Trophoblast cell (in vitro differentiated cells and primary cell): ENCODE measurements at regions not wholly inside any gene's neighbourhood (a gene's known extent, or its start where the extent isn't known, plus 50 kb on each side); places are given as distances from the start of the nearest gene placed in this dataset.

ENCODE experiments used
- DNase-seq, 2 donors: peaks; one replicate each; pipeline ENCODE4 v3.0.0-alpha.2; 2016
- H2AFZ ChIP-seq: 2 replicates; pipeline ENCODE4 v1.6.1; 2013; ENCODE audit warnings: low read length, moderate library complexity, mild to moderate bottlenecking; ENCODE audit not compliant: insufficient read depth, poor library complexity
- H2AK5ac ChIP-seq: 2 replicates; pipeline ENCODE4 v1.6.1; 2013; ENCODE audit warnings: mild to moderate bottlenecking, low read length
- H2BK120ac ChIP-seq: 2 replicates; pipeline ENCODE4 v1.6.1; 2013; ENCODE audit warnings: low read length, mild to moderate bottlenecking, moderate library complexity; ENCODE audit not compliant: insufficient read depth, poor library complexity
- H2BK12ac ChIP-seq: 2 replicates; pipeline ENCODE4 v1.6.1; 2013; ENCODE audit warnings: mild to moderate bottlenecking, low read length, moderate library complexity
- H2BK5ac ChIP-seq: 2 replicates; pipeline ENCODE4 v1.6.1; 2013; ENCODE audit warnings: low read length, low read depth, moderate library complexity, mild to moderate bottlenecking; ENCODE audit not compliant: poor library complexity
- H3K14ac ChIP-seq: 2 replicates; pipeline ENCODE4 v1.6.1; 2013; ENCODE audit warnings: mild to moderate bottlenecking, low read length
- H3K18ac ChIP-seq: 2 replicates; pipeline ENCODE4 v1.6.1; 2013; ENCODE audit warnings: mild to moderate bottlenecking, low read length
- H3K23ac ChIP-seq: 2 replicates; pipeline ENCODE4 v1.6.1; 2013; ENCODE audit warnings: low read length
- H3K27ac ChIP-seq: 2 replicates; pipeline ENCODE4 v1.5.1; 2013; ENCODE audit warnings: low read depth, mild to moderate bottlenecking, inconsistent platforms, low read length, moderate library complexity
- H3K27me3 ChIP-seq: 2 replicates; pipeline ENCODE4 v1.6.1; 2013; ENCODE audit warnings: inconsistent platforms, mild to moderate bottlenecking, low read length, moderate library complexity; ENCODE audit not compliant: insufficient read depth
- H3K36me3 ChIP-seq, 2 experiments: 1 replicate in 1 of 2; 2 replicates in 1 of 2; pipeline ENCODE4 v1.6.1; 2013; ENCODE audit warnings: low read length in 2 of 2, mild to moderate bottlenecking in 2 of 2, moderate library complexity in 1 of 2; ENCODE audit not compliant: insufficient read depth in 2 of 2, control insufficient read depth in 1 of 2
- H3K4ac ChIP-seq: 2 replicates; pipeline ENCODE4 v1.6.1; 2013; ENCODE audit warnings: low read depth, mild to moderate bottlenecking, low read length, moderate library complexity
- H3K4me1 ChIP-seq, 2 experiments: 1 replicate in 1 of 2; 2 replicates in 1 of 2; pipeline ENCODE4 v1.6.1; 2013; ENCODE audit warnings: low read length in 2 of 2, mild to moderate bottlenecking in 2 of 2, moderate library complexity in 1 of 2; ENCODE audit not compliant: insufficient read depth in 2 of 2, control insufficient read depth in 1 of 2
- H3K4me2 ChIP-seq: 2 replicates; pipeline ENCODE4 v1.6.1; 2013; ENCODE audit warnings: inconsistent platforms, mild to moderate bottlenecking, low read length, moderate library complexity
- H3K4me3 ChIP-seq: 2 replicates; pipeline ENCODE4 v1.5.1; 2013; ENCODE audit warnings: mild to moderate bottlenecking, low read depth, low read length, inconsistent platforms
- H3K79me1 ChIP-seq: one replicate; pipeline ENCODE4 v1.6.1; 2013; ENCODE audit warnings: low read length
- H3K79me2 ChIP-seq: 2 replicates; pipeline ENCODE4 v1.6.1; 2013; ENCODE audit warnings: low read length, mild to moderate bottlenecking; ENCODE audit not compliant: control insufficient read depth, insufficient read depth, poor library complexity
- H3K9ac ChIP-seq: 2 replicates; pipeline ENCODE4 v1.6.1; 2013; ENCODE audit warnings: mild to moderate bottlenecking, low read length
- H3K9me3 ChIP-seq: 2 replicates; pipeline ENCODE4 v1.6.1; 2013; ENCODE audit warnings: low read depth, mild to moderate bottlenecking, control low read depth, inconsistent platforms, low read length; ENCODE audit not compliant: insufficient read depth
- H4K12ac ChIP-seq: 2 replicates; pipeline ENCODE4 v1.6.1; 2013; ENCODE audit warnings: low read depth, mild to moderate bottlenecking, low read length, moderate library complexity
- H4K8ac ChIP-seq: 2 replicates; pipeline ENCODE4 v1.6.1; 2013; ENCODE audit warnings: low read depth, mild to moderate bottlenecking, low read length, moderate library complexity
- H4K91ac ChIP-seq: one replicate; pipeline ENCODE4 v1.6.1; 2013; ENCODE audit warnings: low read depth, mild to moderate bottlenecking, low read length, moderate library complexity
- WGBS: extraction: QIAGEN DNeasy Blood & Tissue Kit; methylation state at CpG from one replicate; pipeline ENCODE4 v1.1.7; 2013; ENCODE audit warnings: missing lambda C conversion rate; ENCODE audit not compliant: insufficient read length, insufficient coverage; ENCODE audit errors: extremely low coverage; 5-methylcytosine and 5-hydroxymethylcytosine counted together

GRCh38 chr14:87623616-87624015 lies 369.4 kb downstream of the GALC start:
- H3K18ac ChIP-seq: no peak overlapping the region
- H3K14ac ChIP-seq: no peak overlapping the region
- no peaks in the 10 kb centered on the region for H3K4me1 ChIP-seq
- H3K9me3 ChIP-seq: peaks cover 3% of the 10 kb centered on the region
- no peak overlapping the region for H3K27ac ChIP-seq
- H2BK12ac ChIP-seq: no peak overlapping the region
- DNase-seq: no peak
- H3K36me3 ChIP-seq: no peaks in the 10 kb centered on the region
- H3K9ac ChIP-seq: no peak overlapping the region
- no peak overlapping the region for H4K8ac ChIP-seq
- no peak overlapping the region for H2BK120ac ChIP-seq
- H2AFZ ChIP-seq: no peak overlapping the region
- H3K4me3 ChIP-seq: no peak overlapping the region
- H3K23ac ChIP-seq: no peak overlapping the region
- no peak overlapping the region for H4K91ac ChIP-seq
- H4K12ac ChIP-seq: no peak overlapping the region
- no peaks in the 10 kb centered on the region for H3K27me3 ChIP-seq
- no peak overlapping the region for H3K4ac ChIP-seq
- no peak overlapping the region for H3K4me2 ChIP-seq
- WGBS: no CpG with 5 or more reads among the region's 1 CpG
- no peak overlapping the region for H2BK5ac ChIP-seq
- H3K79me1 ChIP-seq: no peaks in the 10 kb centered on the region
- no peak overlapping the region for H2AK5ac ChIP-seq
- H3K79me2 ChIP-seq: no peaks in the 10 kb centered on the region

- Histone ChIP-seq H3K14ac (no peak overlapping the region), H2AK5ac (no peak overlapping the region), H3K4me2 (no peak overlapping the region), H4K8ac (no peak overlapping the region), H3K27me3 (no peaks in the 10 kb centered on the region), H3K36me3 (no peaks in the 10 kb centered on the region), H3K27ac (no peak overlapping the region), H3K23ac (no peak overlapping the region), H3K4me1 (no peaks in the 10 kb centered on the region), H2AFZ (no peak overlapping the region), H2BK5ac (no peak overlapping the region), H3K4ac (no peak overlapping the region), H3K79me2 (no peaks in the 10 kb centered on the region), H3K79me1 (no peaks in the 10 kb centered on the region), H3K9me3 (peaks cover 3% of the 10 kb centered on the region), H3K4me3 (no peak overlapping the region), H3K9ac (no peak overlapping the region), H2BK12ac (no peak overlapping the region), H4K12ac (no peak overlapping the region), H3K18ac (no peak overlapping the region), H4K91ac (no peak overlapping the region), H2BK120ac (no peak overlapping the region)
- WGBS: no CpG with 5 or more reads among the region's 4 CpGs
- DNase-seq: no peak
Measured at GRCh38 chr14:87617079-87617478, 375.9 kb downstream of the GALC start.

GRCh38 chr14:87615822-87616679 lies 376.9 kb downstream of the GALC start:
- Histone ChIP-seq H3K79me1 (no peaks in the 10 kb centered on the region), H2AK5ac (no peak overlapping the region), H4K12ac (no peak overlapping the region), H3K79me2 (no peaks in the 10 kb centered on the region), H2BK12ac (no peak overlapping the region), H3K9me3 (peaks cover under 1% of the 10 kb centered on the region), H4K91ac (no peak overlapping the region), H4K8ac (no peak overlapping the region), H3K36me3 (no peaks in the 10 kb centered on the region), H3K18ac (no peak overlapping the region), H3K23ac (no peak overlapping the region), H3K4me1 (no peaks in the 10 kb centered on the region), H3K14ac (no peak overlapping the region), H3K27me3 (no peaks in the 10 kb centered on the region), H2BK5ac (no peak overlapping the region), H3K4me3 (no peak overlapping the region), H2AFZ (no peak overlapping the region), H3K4me2 (no peak overlapping the region), H3K27ac (no peak overlapping the region), H3K9ac (no peak overlapping the region), H3K4ac (no peak overlapping the region), H2BK120ac (no peak overlapping the region)
- WGBS: no CpG with 5 or more reads among the region's 12 CpGs
- peak; percentile 56 to 82 for DNase-seq

- no peaks in the 10 kb centered on the region for H3K36me3 ChIP-seq
- WGBS: no CpG with 5 or more reads among the region's 3 CpGs
- H3K9me3 ChIP-seq: no peaks in the 10 kb centered on the region
- H2AK5ac ChIP-seq: no peak overlapping the region
- H3K23ac ChIP-seq: no peak overlapping the region
- H3K4me2 ChIP-seq: no peak overlapping the region
- no peaks in the 10 kb centered on the region for H3K4me1 ChIP-seq
- no peak overlapping the region for H3K4ac ChIP-seq
- no peak overlapping the region for H2BK5ac ChIP-seq
- no peak overlapping the region for H2BK120ac ChIP-seq
- H3K79me1 ChIP-seq: no peaks in the 10 kb centered on the region
- H3K14ac ChIP-seq: no peak overlapping the region
- H3K27ac ChIP-seq: no peak overlapping the region
- H3K9ac ChIP-seq: no peak overlapping the region
- no peak overlapping the region for H2BK12ac ChIP-seq
- no peak overlapping the region for H3K4me3 ChIP-seq
- no peaks in the 10 kb centered on the region for H3K79me2 ChIP-seq
- H4K8ac ChIP-seq: no peak overlapping the region
- H4K12ac ChIP-seq: no peak overlapping the region
- H2AFZ ChIP-seq: no peak overlapping the region
- H3K27me3 ChIP-seq: no peaks in the 10 kb centered on the region
- no peak overlapping the region for H4K91ac ChIP-seq
- H3K18ac ChIP-seq: no peak overlapping the region
- DNase-seq: no peak
Measured at GRCh38 chr14:87615047-87615446, 377.9 kb downstream of the GALC start.
